GM12878 (cell line): ENCODE measurements at regions not wholly inside any gene's neighbourhood (a gene's known extent, or its start where the extent isn't known, plus 50 kb on each side); places are given as distances from the start of the nearest gene placed in this dataset.

ENCODE experiments used
- CEBPB ChIP-seq, 2 experiments: fragments of 150-350 bp in 1 of 2; IDR thresholded peaks; 2 replicates each; pipeline ENCODE4 v1.6.1; 2012 to 2014; ENCODE audit warnings: low read depth in 2 of 2, low read length in 2 of 2, borderline replicate concordance in 1 of 2, inconsistent platforms in 1 of 2
- CREM ChIP-seq: IDR thresholded peaks from 2 replicates; pipeline ENCODE4 v1.6.1; 2014; ENCODE audit warnings: antibody characterized with exemption, low read depth
- EGR1 ChIP-seq, 2 experiments: IDR thresholded peaks; 1 replicate in 1 of 2; 2 replicates in 1 of 2; pipeline ENCODE4 v1.6.1; 2011 to 2012; ENCODE audit warnings: low read depth in 2 of 2, low read length in 2 of 2, borderline replicate concordance in 1 of 2, mild to moderate bottlenecking in 1 of 2, moderate library complexity in 1 of 2
- ELK1 ChIP-seq: IDR thresholded peaks from 2 replicates; pipeline ENCODE4 v1.6.1; 2012; ENCODE audit warnings: low read depth, low read length, improper control_type of control experiment
- KLF5 ChIP-seq: fragments of 450-650 bp; IDR thresholded peaks from 2 replicates; pipeline ENCODE4 v1.6.1; 2014; ENCODE audit warnings: mild to moderate bottlenecking; ENCODE audit not compliant: partially characterized antibody
- POLR2A ChIP-seq: IDR thresholded peaks from 2 replicates; pipeline ENCODE4 v1.6.1; 2011; ENCODE audit warnings: low read depth, mild to moderate bottlenecking, low read length
- POLR2AphosphoS5 ChIP-seq: IDR thresholded peaks from 2 replicates; pipeline ENCODE4 v1.6.1; 2011; ENCODE audit warnings: mild to moderate bottlenecking, low read length, inconsistent platforms
- SMARCA5 ChIP-seq: fragments of 450-650 bp; IDR thresholded peaks from 2 replicates; pipeline ENCODE4 v1.6.1; 2017; ENCODE audit warnings: mild to moderate bottlenecking
- SP1 ChIP-seq: IDR thresholded peaks from one replicate; pipeline ENCODE4 v1.6.1; 2011; ENCODE audit warnings: low read depth, low read length
- SUZ12 ChIP-seq: fragments of 200-600 bp; sonication (generic); IDR thresholded peaks from one replicate; pipeline ENCODE4 v1.6.1; 2018; ENCODE audit warnings: antibody characterized with exemption, mild to moderate bottlenecking; ENCODE audit not compliant: unreplicated experiment
- ZNF217 ChIP-seq: fragments of 450-650 bp; IDR thresholded peaks from 2 replicates; pipeline ENCODE4 v1.6.1; 2017; ENCODE audit warnings: antibody characterized with exemption, mild to moderate bottlenecking
- ZNF24 ChIP-seq: fragments of 450-650 bp; IDR thresholded peaks from 2 replicates; pipeline ENCODE4 v1.6.1; 2017; ENCODE audit warnings: antibody characterized with exemption, mild to moderate bottlenecking
- TF ChIP-seq, protein P1 (sequence below), 3 experiments: IDR thresholded peaks in 2 of 3; conservative IDR thresholded peaks in 1 of 3; 2 replicates each; pipeline ENCODE4 v1.5.1; 2011; ENCODE audit warnings: low read depth in 3 of 3, low read length in 3 of 3, mild to moderate bottlenecking in 3 of 3, control low read depth in 2 of 3, moderate library complexity in 2 of 3, inconsistent platforms in 1 of 3, mixed read lengths in 1 of 3; ENCODE audit not compliant: control insufficient read depth in 2 of 3, insufficient read depth in 1 of 3; ENCODE audit errors: extremely low read depth in 1 of 3
- TF ChIP-seq, protein P2 (sequence below): IDR thresholded peaks from 2 replicates; pipeline ENCODE4 v1.6.1; 2012; ENCODE audit warnings: low read depth, low read length, improper control_type of control experiment

DNA sequence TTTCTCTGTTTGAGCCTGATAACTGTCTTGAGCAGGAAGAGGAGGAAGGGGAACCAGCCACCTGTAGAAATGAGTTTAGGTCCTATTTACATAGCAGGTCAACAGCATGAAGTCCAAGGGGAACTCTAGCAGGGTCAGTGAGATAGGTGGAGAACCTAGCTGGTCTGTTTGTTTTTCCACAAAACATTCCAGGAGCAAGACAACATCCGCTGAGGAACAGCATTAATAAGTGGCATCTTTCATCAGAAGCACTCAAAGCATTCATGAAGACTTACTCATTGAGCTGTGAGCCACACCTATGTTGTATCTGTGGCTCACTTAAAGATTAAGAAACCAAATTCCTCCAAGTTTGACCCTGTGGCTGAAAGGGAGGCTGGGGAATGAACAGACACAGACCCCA, 115.9 kb downstream of the ACTBL2 start:
- TF ChIP-seq EGR1 (IDR thresholded peaks at IDR 0.05; ENCODE audit: borderline replicate concordance in 1 of 2, low read depth in 2 of 2, low read length in 2 of 2) (no peak), POLR2AphosphoS5 (no peak), POLR2A (no peak), ELK1 (no peak), KLF5 (no peak), SP1 (no peak), SUZ12 (no peak), ZNF217 (no peak), ZNF24 (no peak), SMARCA5 (no peak), CEBPB (IDR thresholded peaks at IDR 0.05; ENCODE audit: borderline replicate concordance in 1 of 2, low read depth in 2 of 2, low read length in 2 of 2) (no peak), CREM (no peak)
- TF ChIP-seq, protein P1, sequence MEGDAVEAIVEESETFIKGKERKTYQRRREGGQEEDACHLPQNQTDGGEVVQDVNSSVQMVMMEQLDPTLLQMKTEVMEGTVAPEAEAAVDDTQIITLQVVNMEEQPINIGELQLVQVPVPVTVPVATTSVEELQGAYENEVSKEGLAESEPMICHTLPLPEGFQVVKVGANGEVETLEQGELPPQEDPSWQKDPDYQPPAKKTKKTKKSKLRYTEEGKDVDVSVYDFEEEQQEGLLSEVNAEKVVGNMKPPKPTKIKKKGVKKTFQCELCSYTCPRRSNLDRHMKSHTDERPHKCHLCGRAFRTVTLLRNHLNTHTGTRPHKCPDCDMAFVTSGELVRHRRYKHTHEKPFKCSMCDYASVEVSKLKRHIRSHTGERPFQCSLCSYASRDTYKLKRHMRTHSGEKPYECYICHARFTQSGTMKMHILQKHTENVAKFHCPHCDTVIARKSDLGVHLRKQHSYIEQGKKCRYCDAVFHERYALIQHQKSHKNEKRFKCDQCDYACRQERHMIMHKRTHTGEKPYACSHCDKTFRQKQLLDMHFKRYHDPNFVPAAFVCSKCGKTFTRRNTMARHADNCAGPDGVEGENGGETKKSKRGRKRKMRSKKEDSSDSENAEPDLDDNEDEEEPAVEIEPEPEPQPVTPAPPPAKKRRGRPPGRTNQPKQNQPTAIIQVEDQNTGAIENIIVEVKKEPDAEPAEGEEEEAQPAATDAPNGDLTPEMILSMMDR (IDR thresholded peaks at IDR 0.05 in 2 of 3, conservative IDR thresholded peaks at IDR 0.05 in 1 of 3; ENCODE audit: control insufficient read depth in 2 of 3, extremely low read depth in 1 of 3, insufficient read depth in 1 of 3, low read depth in 3 of 3, low read length in 3 of 3): no peak
- TF ChIP-seq, protein P2, sequence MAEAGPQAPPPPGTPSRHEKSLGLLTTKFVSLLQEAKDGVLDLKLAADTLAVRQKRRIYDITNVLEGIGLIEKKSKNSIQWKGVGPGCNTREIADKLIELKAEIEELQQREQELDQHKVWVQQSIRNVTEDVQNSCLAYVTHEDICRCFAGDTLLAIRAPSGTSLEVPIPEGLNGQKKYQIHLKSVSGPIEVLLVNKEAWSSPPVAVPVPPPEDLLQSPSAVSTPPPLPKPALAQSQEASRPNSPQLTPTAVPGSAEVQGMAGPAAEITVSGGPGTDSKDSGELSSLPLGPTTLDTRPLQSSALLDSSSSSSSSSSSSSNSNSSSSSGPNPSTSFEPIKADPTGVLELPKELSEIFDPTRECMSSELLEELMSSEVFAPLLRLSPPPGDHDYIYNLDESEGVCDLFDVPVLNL: no peak
